Keratinocyte (primary cell): ENCODE measurements at regions not wholly inside any gene's neighbourhood (a gene's known extent, or its start where the extent isn't known, plus 50 kb on each side); places are given as distances from the start of the nearest gene placed in this dataset.

Source experiments
- CTCF ChIP-seq, 3 experiments: IDR thresholded peaks in 1 of 3; conservative IDR thresholded peaks in 1 of 3; optimal IDR thresholded peaks in 1 of 3; 2 replicates in 2 of 3; 3 replicates in 1 of 3; pipeline versions ENCODE3 to v1.5.1; 2011; ENCODE audit warnings: low read length in 3 of 3, mild to moderate bottlenecking in 3 of 3, moderate library complexity in 2 of 3, control low read depth in 1 of 3, inconsistent platforms in 1 of 3; ENCODE audit not compliant: insufficient read depth in 2 of 3; ENCODE audit errors: extremely low read depth in 1 of 3
- EZH2 ChIP-seq: IDR thresholded peaks from one replicate; pipeline ENCODE4 v1.6.1; 2012; ENCODE audit warnings: inconsistent platforms, mild to moderate bottlenecking, low read length, moderate library complexity

- TF ChIP-seq CTCF (optimal IDR thresholded peaks at IDR 0.05 in 1 of 3, IDR thresholded peaks at IDR 0.05 in 1 of 3, conservative IDR thresholded peaks at IDR 0.05 in 1 of 3; ENCODE audit: extremely low read depth in 1 of 3, insufficient read depth in 2 of 3, low read length in 3 of 3): no peak
- no peak for TF ChIP-seq EZH2
Measured at GRCh38 chr13:65834897-65835296, 1395.2 kb downstream of the PCDH9 start.
